ENCODE measurements at regions not wholly inside any gene's neighbourhood (a gene's known extent, or its start where the extent isn't known, plus 50 kb on each side); places are given as distances from the start of the nearest gene placed in this dataset.

DNA sequence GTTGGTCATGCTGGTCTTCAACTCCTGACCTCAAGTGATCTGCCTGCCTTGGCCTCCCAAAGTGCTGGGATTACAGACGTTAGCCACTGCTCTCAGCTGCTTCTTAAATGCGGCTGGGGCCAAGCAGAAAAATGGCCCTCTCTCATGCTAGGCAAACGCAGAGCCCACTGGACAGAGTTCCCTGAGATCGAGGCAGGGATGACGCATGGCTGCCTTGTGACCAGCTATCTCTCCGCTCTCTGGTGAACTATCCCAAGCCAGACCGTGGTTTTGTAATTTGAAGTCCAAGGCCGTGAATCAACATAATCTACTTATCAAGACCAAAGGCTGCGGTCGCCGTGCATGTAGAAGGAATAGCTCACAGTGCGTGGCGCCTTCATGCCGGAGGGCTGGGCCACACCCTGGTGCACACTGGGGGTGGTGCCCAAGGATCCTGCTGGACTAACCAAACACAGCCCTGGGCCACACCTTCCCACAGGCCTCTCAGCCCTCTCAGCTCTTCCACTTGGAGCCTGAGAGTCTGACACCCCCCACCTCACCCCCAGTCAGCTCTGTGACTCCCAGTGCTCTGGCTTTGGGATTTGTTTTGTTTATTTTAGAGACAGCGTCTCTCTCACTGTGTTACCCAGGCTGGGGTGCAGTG, 88.1 kb upstream of the CUX1 start:
- TF ChIP-seq, protein P1, sequence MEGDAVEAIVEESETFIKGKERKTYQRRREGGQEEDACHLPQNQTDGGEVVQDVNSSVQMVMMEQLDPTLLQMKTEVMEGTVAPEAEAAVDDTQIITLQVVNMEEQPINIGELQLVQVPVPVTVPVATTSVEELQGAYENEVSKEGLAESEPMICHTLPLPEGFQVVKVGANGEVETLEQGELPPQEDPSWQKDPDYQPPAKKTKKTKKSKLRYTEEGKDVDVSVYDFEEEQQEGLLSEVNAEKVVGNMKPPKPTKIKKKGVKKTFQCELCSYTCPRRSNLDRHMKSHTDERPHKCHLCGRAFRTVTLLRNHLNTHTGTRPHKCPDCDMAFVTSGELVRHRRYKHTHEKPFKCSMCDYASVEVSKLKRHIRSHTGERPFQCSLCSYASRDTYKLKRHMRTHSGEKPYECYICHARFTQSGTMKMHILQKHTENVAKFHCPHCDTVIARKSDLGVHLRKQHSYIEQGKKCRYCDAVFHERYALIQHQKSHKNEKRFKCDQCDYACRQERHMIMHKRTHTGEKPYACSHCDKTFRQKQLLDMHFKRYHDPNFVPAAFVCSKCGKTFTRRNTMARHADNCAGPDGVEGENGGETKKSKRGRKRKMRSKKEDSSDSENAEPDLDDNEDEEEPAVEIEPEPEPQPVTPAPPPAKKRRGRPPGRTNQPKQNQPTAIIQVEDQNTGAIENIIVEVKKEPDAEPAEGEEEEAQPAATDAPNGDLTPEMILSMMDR (IDR thresholded peaks at IDR 0.05), result no peak
- TF ChIP-seq POLR2A (IDR thresholded peaks at IDR 0.05), result no peak
- peak in 2 of 3 donors; percentile 56 to 79 for TF ChIP-seq POLR2AphosphoS5 (IDR thresholded peaks at IDR 0.05)
